Thymus (tissue), 11 donors: ENCODE measurements at regions not wholly inside any gene's neighbourhood (a gene's known extent, or its start where the extent isn't known, plus 50 kb on each side); places are given as distances from the start of the nearest gene placed in this dataset.
A peak's percentile ranks its signal among the peaks of the same experiment; 100 is the strongest.

Source experiments
- DNase-seq, 9 donors: peaks; one replicate each; pipeline ENCODE4 v3.0.0-alpha.2; 2013; ENCODE audit warnings: low spot score in 9 of 9, low read depth in 6 of 9, missing footprints in 1 of 9
- H3K27ac ChIP-seq, 2 donors: one replicate each; pipeline ENCODE4 v1.5.1; 2013; ENCODE audit warnings: control low read depth in 1 of 2, low read depth in 1 of 2, low read length in 1 of 2, mild to moderate bottlenecking in 1 of 2, moderate library complexity in 1 of 2
- H3K27me3 ChIP-seq, 2 donors: one replicate each; pipeline ENCODE4 v1.5.1; 2013; ENCODE audit warnings: low read length in 1 of 2; ENCODE audit not compliant: control insufficient read depth in 2 of 2, insufficient read depth in 1 of 2
- H3K36me3 ChIP-seq, 2 donors: one replicate each; pipeline ENCODE4 v1.5.1; 2013; ENCODE audit warnings: low read length in 1 of 2, mild to moderate bottlenecking in 1 of 2, moderate library complexity in 1 of 2; ENCODE audit not compliant: control insufficient read depth in 2 of 2, insufficient read depth in 2 of 2
- H3K4me1 ChIP-seq, 2 donors: one replicate each; pipeline ENCODE4 v1.5.1; 2013; ENCODE audit warnings: low read length in 2 of 2; ENCODE audit not compliant: control insufficient read depth in 2 of 2, insufficient read depth in 2 of 2
- H3K4me3 ChIP-seq, 2 donors: one replicate each; pipeline ENCODE4 v1.5.1; 2013; ENCODE audit warnings: low read length in 2 of 2, control low read depth in 1 of 2, mild to moderate bottlenecking in 1 of 2
- H3K9me3 ChIP-seq, 2 donors: one replicate each; pipeline ENCODE4 v1.5.1; 2013; ENCODE audit warnings: low read length in 1 of 2, mild to moderate bottlenecking in 1 of 2; ENCODE audit not compliant: control insufficient read depth in 2 of 2, insufficient read depth in 1 of 2
- WGBS: extraction: QIAGEN DNeasy Blood & Tissue Kit; methylation state at CpG from one replicate; pipeline ENCODE4 v1.1.7; 2013; 5-methylcytosine and 5-hydroxymethylcytosine counted together
- donor health status: healthy.

DNA sequence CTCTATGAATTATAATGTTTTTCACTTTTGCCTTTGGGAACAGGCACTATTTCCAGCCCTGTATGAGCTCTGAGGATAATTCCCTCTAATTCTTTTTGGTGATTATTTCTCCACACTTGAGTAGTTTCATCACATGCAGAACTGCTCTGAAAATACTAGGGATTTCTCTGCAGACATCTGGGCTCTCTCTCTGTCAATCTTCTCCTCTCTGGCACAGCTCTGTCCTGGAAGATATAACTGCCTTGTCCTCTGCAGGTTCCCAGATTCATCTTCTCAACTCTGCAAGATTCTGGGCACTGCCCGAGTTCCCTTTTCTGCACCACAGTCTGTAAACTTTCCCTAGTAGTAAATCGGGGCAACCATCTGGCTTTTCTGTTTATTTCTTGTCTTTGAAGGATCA lies 131.3 kb upstream of the FMN2 start:
- peaks cover 0 to 2% of the 10 kb centered on the region in 2 donors for H3K27me3 ChIP-seq
- H3K4me1 ChIP-seq, result no peaks in the 10 kb centered on the region
- no peaks in the 10 kb centered on the region for H3K36me3 ChIP-seq
- H3K4me3 ChIP-seq, result no peak overlapping the region
- H3K9me3 ChIP-seq, result no peaks in the 10 kb centered on the region
- no peak overlapping the region for H3K27ac ChIP-seq
- 83% methylated on average over 2 of the region's 2 CpGs for WGBS
- DNase-seq, result no peak

DNA sequence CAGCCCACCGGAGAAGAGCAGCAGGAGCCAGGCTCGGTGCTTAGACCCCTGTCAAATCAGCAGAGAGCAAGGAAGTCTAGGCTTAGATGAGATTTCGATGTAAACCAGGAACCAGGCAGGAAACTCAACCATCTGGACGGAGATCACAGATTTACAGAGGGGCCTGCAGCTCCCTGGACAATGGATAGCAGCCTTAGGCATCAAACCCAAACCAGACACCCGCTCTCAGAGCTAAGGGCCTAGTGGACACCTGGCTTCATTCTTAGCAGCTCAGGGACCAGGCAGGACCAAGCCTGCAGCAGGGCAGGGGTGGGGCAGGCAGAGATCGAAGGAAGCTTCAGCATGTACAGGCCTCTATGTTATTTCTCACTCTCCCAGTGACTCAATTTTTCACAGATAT lies 127.8 kb upstream of the FMN2 start:
- WGBS, result 85% methylated on average over 6 of the region's 6 CpGs
- no peaks in the 10 kb centered on the region for H3K27me3 ChIP-seq
- H3K27ac ChIP-seq, result no peak overlapping the region
- H3K9me3 ChIP-seq, result no peaks in the 10 kb centered on the region
- no peaks in the 10 kb centered on the region for H3K4me1 ChIP-seq
- DNase-seq, result no peak
- H3K4me3 ChIP-seq, result no peak overlapping the region
- no peaks in the 10 kb centered on the region for H3K36me3 ChIP-seq

DNA sequence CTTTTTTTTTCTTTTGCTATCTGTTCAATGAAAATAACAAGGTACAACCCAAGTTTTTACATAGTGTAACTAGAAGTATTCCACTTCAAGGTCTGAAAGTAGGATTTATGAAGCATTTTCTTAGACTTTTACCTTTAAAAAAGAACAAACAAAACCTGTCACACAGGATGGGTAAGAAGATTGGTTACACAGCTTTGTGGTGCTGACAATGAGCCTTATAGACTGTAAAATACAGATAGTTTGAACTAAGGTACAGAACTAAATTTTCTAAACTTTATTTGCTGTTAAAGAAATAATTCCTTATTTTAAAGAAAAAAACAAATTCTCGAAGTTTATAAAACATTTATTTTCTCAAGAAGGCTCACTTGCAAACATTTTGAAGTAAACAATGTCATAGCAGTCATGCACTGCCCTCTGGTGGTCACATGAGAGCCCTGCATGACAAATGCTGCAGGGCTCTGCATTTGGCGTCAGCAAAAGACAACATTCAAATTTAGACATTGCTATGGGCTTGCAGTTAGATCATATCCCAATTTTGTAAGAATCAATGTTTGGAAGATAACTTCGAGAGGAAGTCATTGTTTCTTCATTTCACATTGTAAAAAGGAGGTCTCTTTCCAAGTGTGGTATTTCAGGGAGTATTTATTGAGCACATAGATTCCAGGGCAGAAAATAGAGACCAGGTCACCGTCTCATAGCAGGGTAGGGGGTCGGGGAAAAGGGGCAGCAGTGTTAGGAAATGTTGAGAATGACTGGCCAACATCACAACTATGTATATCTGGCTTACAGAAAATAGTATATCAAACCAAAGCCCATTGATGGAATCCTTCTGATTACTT lies 115.3 kb upstream of the FMN2 start:
- no peak overlapping the region for H3K4me3 ChIP-seq
- no peaks in the 10 kb centered on the region for H3K36me3 ChIP-seq
- H3K27me3 ChIP-seq, result no peaks in the 10 kb centered on the region
- no peak overlapping the region for H3K27ac ChIP-seq
- H3K9me3 ChIP-seq, result peaks cover 0 to 9% of the 10 kb centered on the region in 2 donors
- WGBS, result 38% methylated on average over 5 of the region's 5 CpGs
- H3K4me1 ChIP-seq, result no peaks in the 10 kb centered on the region
- peak in 6 of 9 donors; percentile 11 to 57 (median 32) for DNase-seq

DNA sequence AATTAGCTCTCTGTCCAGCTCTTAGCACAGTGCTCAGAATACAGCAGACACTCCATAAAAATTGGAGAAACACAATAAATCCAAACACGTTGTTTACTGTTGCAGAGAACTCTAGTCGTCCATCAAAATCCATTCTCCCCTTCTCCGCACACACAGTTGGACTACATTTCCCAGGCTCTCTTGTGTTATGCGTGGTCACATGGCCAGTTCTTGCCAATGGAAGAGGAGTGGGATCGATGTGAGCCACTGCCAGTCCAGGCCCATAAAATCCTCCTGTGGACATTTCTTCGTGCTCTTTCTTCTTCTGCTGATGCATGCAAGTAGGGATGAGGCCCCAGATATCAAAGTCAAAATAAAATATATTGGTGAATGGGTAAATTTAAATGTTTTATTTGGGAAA lies 114.3 kb upstream of the FMN2 start:
- H3K9me3 ChIP-seq, result peaks cover 0 to 13% of the 10 kb centered on the region in 2 donors
- DNase-seq, result no peak
- no peaks in the 10 kb centered on the region for H3K27me3 ChIP-seq
- no peak overlapping the region for H3K27ac ChIP-seq
- no peak overlapping the region for H3K4me3 ChIP-seq
- no peaks in the 10 kb centered on the region for H3K4me1 ChIP-seq
- no peaks in the 10 kb centered on the region for H3K36me3 ChIP-seq
- 90% methylated on average over 6 of the region's 6 CpGs for WGBS

DNA sequence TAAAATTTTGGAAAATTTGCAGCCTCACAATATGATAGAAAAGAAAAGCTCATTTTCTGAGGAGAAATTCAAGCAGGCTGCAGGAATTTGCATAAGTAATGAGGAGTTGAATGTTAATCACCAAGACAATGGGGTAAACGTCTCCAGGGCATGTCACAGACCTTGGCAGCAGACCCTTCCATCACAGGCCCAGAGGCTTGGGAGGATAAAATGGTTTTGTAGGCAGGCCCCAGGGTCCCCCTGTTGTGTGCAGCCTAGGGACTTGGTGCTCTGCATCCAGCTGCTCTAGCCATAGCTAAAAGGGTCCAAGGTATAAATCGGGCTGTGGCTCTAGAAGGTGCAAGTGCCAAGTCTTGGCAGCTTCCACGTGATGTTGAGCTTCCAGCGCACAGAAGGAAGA lies 112.2 kb upstream of the FMN2 start:
- H3K4me3 ChIP-seq, result no peak overlapping the region
- DNase-seq, result no peak
- peaks cover 0 to 16% of the 10 kb centered on the region in 2 donors for H3K9me3 ChIP-seq
- H3K27me3 ChIP-seq, result no peaks in the 10 kb centered on the region
- WGBS, result 89% methylated on average over 4 of the region's 4 CpGs
- H3K36me3 ChIP-seq, result no peaks in the 10 kb centered on the region
- H3K27ac ChIP-seq, result no peak overlapping the region
- no peaks in the 10 kb centered on the region for H3K4me1 ChIP-seq

DNA sequence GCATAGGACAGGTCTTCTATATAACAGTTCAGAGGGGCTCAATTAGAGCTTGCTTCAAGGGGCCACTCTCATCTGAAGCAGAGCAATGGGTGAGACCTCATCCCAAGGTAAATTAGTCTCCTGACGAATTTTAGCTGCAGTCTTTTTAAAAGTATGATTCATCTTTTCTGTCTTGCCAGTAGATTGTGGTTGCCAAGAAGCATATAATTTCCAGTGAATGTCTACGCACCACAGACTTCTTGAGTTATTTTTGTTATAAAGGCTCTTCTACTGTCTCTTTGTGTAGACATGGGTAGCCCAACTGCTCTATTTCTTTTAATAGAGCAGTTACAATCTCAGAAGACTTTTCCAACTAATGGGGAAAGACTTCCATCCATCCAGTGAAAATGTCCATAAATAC lies 108.9 kb upstream of the FMN2 start:
- H3K27me3 ChIP-seq, result no peaks in the 10 kb centered on the region
- H3K27ac ChIP-seq, result no peak overlapping the region
- no peak for DNase-seq
- no peaks in the 10 kb centered on the region for H3K36me3 ChIP-seq
- H3K4me1 ChIP-seq, result no peaks in the 10 kb centered on the region
- peaks cover 1 to 28% of the 10 kb centered on the region in 2 donors for H3K9me3 ChIP-seq
- H3K4me3 ChIP-seq, result no peak overlapping the region
- 88% methylated on average over 2 of the region's 2 CpGs for WGBS

DNA sequence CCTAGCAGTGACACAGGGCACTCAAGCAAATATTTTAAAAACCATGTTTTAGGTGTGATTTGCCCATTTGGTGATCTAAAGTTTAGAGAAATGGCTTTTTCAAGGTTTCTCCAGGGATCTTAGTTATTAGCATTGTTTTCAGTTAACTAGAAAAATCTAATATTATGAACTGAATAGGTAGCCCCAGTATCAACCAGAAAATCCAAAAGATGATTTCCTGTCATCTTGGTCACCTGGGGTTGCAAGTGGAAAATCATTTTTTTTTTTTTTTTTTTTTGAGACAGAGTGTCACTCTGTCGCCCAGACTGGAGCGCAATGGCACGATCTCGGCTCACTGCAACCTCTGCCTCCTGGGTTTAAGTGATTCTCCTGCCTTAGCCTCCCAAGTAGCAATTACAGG lies 106.6 kb upstream of the FMN2 start:
- no peak for DNase-seq
- no peaks in the 10 kb centered on the region for H3K4me1 ChIP-seq
- 83% methylated on average over 4 of the region's 4 CpGs for WGBS
- H3K36me3 ChIP-seq, result no peaks in the 10 kb centered on the region
- no peak overlapping the region for H3K4me3 ChIP-seq
- no peak overlapping the region for H3K27ac ChIP-seq
- H3K27me3 ChIP-seq, result no peaks in the 10 kb centered on the region
- H3K9me3 ChIP-seq, result peaks cover 1 to 21% of the 10 kb centered on the region in 2 donors

DNA sequence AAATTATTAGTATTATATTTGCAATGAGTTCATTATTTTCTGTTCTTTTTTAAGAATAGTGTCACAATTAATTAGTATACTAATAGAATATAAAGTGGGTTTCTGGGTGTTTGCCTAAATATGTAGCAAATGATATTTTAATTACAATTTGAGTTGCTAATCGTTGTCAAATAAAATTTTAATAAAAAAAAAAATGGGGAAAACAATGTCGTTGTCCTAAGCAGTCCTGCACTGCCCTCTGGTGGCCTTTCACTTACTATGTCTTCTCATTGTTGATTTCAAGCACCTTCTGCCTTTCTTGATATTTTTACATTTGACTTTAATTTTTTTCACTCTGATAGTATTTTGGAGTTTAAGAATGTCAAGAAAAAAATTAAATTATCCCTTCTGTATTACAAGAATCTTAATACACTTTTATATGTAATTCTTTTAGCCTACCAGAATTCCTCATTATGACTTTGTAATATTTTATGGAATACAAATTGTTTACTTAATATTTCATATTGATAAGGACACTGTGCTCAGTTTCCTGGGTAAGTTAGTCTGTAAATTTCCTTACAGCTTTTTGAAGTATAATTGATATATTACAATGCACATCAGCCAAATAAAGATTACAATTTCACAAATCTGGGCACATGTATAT lies 104.5 kb upstream of the FMN2 start:
- DNase-seq, result no peak
- no peaks in the 10 kb centered on the region for H3K27me3 ChIP-seq
- H3K9me3 ChIP-seq, result peaks cover 1 to 15% of the 10 kb centered on the region in 2 donors
- no peaks in the 10 kb centered on the region for H3K4me1 ChIP-seq
- no peaks in the 10 kb centered on the region for H3K36me3 ChIP-seq
- no peak overlapping the region for H3K27ac ChIP-seq
- no peak overlapping the region for H3K4me3 ChIP-seq
- 13% methylated on average over 2 of the region's 2 CpGs for WGBS

DNA sequence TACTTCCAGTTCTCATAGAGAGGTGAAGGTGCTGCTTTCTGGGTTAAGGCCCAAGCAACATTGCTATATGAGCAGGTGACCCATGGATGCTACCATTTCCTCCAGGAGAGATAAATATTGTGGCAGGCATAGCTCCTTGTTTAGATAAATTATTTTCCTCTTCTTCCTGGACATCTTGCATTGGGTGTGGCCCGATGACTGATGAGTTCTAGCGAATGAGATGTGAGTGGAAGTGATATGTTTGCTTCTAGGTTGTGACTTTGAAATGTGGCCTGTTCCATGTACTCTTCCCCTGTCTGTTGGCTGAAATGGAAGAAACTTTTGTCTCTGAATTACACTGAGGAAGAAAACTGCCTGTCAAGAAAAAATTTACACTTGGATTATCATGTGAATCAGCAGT lies 101.7 kb upstream of the FMN2 start:
- no peak overlapping the region for H3K4me3 ChIP-seq
- WGBS, result 82% methylated on average over 2 of the region's 2 CpGs
- no peaks in the 10 kb centered on the region for H3K36me3 ChIP-seq
- no peak for DNase-seq
- H3K27ac ChIP-seq, result no peak overlapping the region
- H3K27me3 ChIP-seq, result peaks cover 0 to 2% of the 10 kb centered on the region in 2 donors
- H3K9me3 ChIP-seq, result peaks cover 1 to 7% of the 10 kb centered on the region in 2 donors
- H3K4me1 ChIP-seq, result no peaks in the 10 kb centered on the region
